Kidney (tissue), 13 donors: ENCODE measurements at regions not wholly inside any gene's neighbourhood (a gene's known extent, or its start where the extent isn't known, plus 50 kb on each side); places are given as distances from the start of the nearest gene placed in this dataset.

ENCODE experiments used
- DNase-seq, 5 donors: peaks; one replicate each; pipeline ENCODE4 v3.0.0-alpha.2; 2013 to 2020
- FAIRE-seq: peaks from 2 replicates; lab custom pipeline; 2012; peaks lifted over from hg19 to GRCh38; lab: Jason Lieb, UNC
- H3K27ac ChIP-seq, 2 donors: one replicate each; pipeline ENCODE4 v1.7.0; 2013; ENCODE audit warnings: low read depth in 2 of 2, low read length in 2 of 2, inconsistent platforms in 1 of 2
- H3K27me3 ChIP-seq: one replicate; pipeline ENCODE4 v1.7.1; 2013; ENCODE audit warnings: low read length, inconsistent platforms; ENCODE audit not compliant: control insufficient read depth, insufficient read depth
- H3K36me3 ChIP-seq, 3 donors: one replicate each; pipeline versions ENCODE4 v1.7.0 to v1.7.1; 2013; ENCODE audit warnings: low read length in 3 of 3, control low read depth in 1 of 3, inconsistent platforms in 1 of 3; ENCODE audit not compliant: insufficient read depth in 3 of 3, control insufficient read depth in 2 of 3
- H3K4me1 ChIP-seq, 3 donors: one replicate each; pipeline versions ENCODE4 v1.7.0 to v1.7.1; 2013; ENCODE audit warnings: low read length in 3 of 3, inconsistent platforms in 1 of 3, low read depth in 1 of 3; ENCODE audit not compliant: control insufficient read depth in 2 of 3, insufficient read depth in 2 of 3
- H3K4me3 ChIP-seq, 3 donors: one replicate each; pipeline versions ENCODE4 v1.7.0 to v1.8.1; 2013; ENCODE audit warnings: low read length in 3 of 3, control low read depth in 1 of 3, inconsistent platforms in 1 of 3
- H3K9ac ChIP-seq, 3 donors: one replicate each; pipeline versions ENCODE4 v1.7.0 to v1.7.1; 2013; ENCODE audit warnings: low read length in 3 of 3, control low read depth in 1 of 3, inconsistent platforms in 1 of 3
- H3K9me3 ChIP-seq, 3 donors: one replicate each; pipeline versions ENCODE4 v1.7.0 to v1.7.1; 2013; ENCODE audit warnings: low read length in 3 of 3, control low read depth in 1 of 3, inconsistent platforms in 1 of 3; ENCODE audit not compliant: control insufficient read depth in 2 of 3, insufficient read depth in 1 of 3
- CTCF ChIP-seq: IDR thresholded peaks from 3 replicates; pipeline ENCODE4 v1.5.1; 2012; ENCODE audit warnings: mild to moderate bottlenecking, moderate library complexity, borderline replicate concordance; ENCODE audit not compliant: insufficient read depth; ENCODE audit errors: extremely low read depth
- intact Hi-C: fragments of 100-400 bp; cut with DNase I; formaldehyde crosslinking; loops from one replicate; pipeline ENCODE4 v1.11.1; 2022
- donor health status: control.
- donor health status: control.
- donor health status: control.
- donor health status: control.
- donor health status: control.
- donor health status: DM: yes; HTN: yes; CAD: no.
- donor health status: Normal renal cell carcinoma (clear cell type).

- TF ChIP-seq CTCF: no peak
- FAIRE-seq (no peak), DNase-seq (no peak)
- Histone ChIP-seq H3K36me3 (no peaks in the 10 kb centered on the region), H3K27me3 (no peaks in the 10 kb centered on the region), H3K27ac (no peak overlapping the region), H3K9me3 (no peaks in the 10 kb centered on the region), H3K4me1 (no peaks in the 10 kb centered on the region), H3K9ac (no peak overlapping the region), H3K4me3 (no peak overlapping the region)
- intact Hi-C loops: no loop called here
Observed at GRCh38 chr5:147045290-147045689, 166.7 kb upstream of the PPP2R2B start.

- no peak overlapping the region for H3K4me3 ChIP-seq
- no peaks in the 10 kb centered on the region for H3K27me3 ChIP-seq
- H3K4me1 ChIP-seq: no peaks in the 10 kb centered on the region
- H3K27ac ChIP-seq: no peak overlapping the region
- no peaks in the 10 kb centered on the region for H3K9me3 ChIP-seq
- TF ChIP-seq CTCF: no peak
- intact Hi-C loops: no loop called here
- H3K36me3 ChIP-seq: no peaks in the 10 kb centered on the region
- H3K9ac ChIP-seq: no peak overlapping the region
- DNase-seq (no peak), FAIRE-seq (no peak)
Observed at GRCh38 chr5:147046281-147046680, 167.7 kb upstream of the PPP2R2B start.

- no peak for FAIRE-seq
- H3K36me3 ChIP-seq: no peaks in the 10 kb centered on the region
- no peaks in the 10 kb centered on the region for H3K9me3 ChIP-seq
- H3K27ac ChIP-seq: no peak overlapping the region
- intact Hi-C loops: no loop called here
- no peak overlapping the region for H3K4me3 ChIP-seq
- no peaks in the 10 kb centered on the region for H3K4me1 ChIP-seq
- DNase-seq: no peak
- H3K27me3 ChIP-seq: no peaks in the 10 kb centered on the region
- H3K9ac ChIP-seq: no peak overlapping the region
- no peak for TF ChIP-seq CTCF
Observed at GRCh38 chr5:147046894-147047293, 168.3 kb upstream of the PPP2R2B start.

GRCh38 chr5:147049764-147050163 is 171.2 kb upstream of the PPP2R2B start:
- intact Hi-C loops: no loop called here
- Histone ChIP-seq H3K4me1 (no peaks in the 10 kb centered on the region), H3K9ac (no peak overlapping the region), H3K9me3 (no peaks in the 10 kb centered on the region), H3K27ac (no peak overlapping the region), H3K27me3 (no peaks in the 10 kb centered on the region), H3K4me3 (no peak overlapping the region), H3K36me3 (no peaks in the 10 kb centered on the region)
- TF ChIP-seq CTCF: no peak
- no peak for DNase-seq
- no peak for FAIRE-seq
